ENCODE measurements at regions not wholly inside any gene's neighbourhood (a gene's known extent, or its start where the extent isn't known, plus 50 kb on each side); places are given as distances from the start of the nearest gene placed in this dataset.

GRCh38 chr1:199287206-199287605 is 648.4 kb downstream of the PTPRC start:
- ATAC-seq (no peak), DNase-seq (no peak)

DNA sequence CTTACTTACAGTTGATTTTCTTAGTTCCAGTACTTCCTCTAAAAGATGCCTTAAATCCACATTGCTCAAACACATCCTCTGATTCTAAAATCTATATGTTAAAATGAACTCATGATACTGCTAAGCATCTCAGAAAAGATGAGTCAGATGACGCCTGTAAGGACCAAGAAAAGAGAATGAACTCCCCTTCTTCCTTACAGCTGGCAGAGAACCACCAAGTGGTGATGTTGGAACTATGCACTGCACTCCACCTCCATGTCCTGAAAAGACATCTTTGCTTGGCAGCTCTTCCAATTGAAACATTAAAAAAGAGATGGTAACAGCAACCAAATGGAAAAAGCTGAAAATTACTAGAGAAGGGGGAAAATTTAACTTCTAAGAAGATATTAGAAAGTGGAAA is 648.8 kb downstream of the PTPRC start:
- ATAC-seq: peak; percentile 76
- no peak for DNase-seq

DNA sequence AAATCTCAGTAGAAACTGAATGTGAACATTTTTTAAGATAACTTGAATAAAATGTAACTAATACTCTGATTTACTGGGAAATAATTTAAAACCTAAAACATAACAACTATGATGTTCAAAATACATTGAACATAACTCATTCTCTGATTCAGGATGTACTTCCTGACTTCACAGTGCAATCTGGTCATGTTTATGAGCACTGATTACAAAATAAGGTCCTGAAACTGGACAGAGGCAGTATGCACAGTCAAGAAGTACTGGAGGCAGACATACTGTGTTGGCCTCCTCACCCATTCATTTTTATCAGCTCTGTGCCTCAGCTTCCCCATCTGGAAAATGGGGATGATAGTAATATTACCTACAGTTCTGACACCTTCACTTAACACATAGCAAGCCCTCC is 651.3 kb downstream of the PTPRC start:
- DNase-seq: no peak
- no peak for ATAC-seq

GRCh38 chr1:199291022-199291740 is 652.3 kb downstream of the PTPRC start:
- ATAC-seq (no peak), DNase-seq (no peak)

DNA sequence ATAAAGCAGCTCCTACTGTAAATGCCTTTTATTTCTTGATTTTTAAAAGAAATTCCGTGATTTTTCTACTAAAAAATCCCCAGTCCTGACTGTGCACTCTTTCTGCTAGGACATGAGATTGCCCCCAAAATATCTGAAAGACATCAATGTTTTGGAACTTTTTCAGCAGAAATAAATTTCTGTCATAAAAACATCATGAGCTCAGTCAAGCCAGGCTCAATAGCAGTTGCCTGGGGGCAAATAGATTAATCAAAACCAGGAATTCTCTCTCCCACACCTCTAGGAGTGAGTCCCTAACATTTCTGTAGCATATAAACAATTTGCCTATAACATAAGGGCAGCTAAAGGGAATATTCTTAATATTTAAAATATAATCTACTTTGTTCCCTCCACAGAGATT is 654.1 kb downstream of the PTPRC start:
- no peak for ATAC-seq
- DNase-seq: no peak

DNA sequence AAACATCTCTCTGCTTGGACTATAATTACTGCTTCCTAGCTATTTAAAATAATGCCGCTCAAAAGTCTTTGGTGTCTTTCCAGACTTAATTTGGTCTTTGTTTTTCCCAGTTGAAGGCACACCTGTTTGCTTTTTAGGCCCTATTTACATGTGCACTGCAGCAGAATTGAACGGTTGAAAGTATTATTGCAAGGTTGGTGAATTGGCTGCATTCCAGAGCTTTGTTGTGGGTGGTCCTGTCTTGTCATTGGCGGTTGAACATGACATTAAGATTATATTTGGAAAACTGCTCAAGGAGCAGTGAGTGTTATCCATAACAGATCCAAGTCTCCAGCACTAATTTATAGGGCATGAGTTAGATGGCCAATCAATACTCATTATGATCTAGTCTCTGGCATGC is 656.3 kb downstream of the PTPRC start:
- ATAC-seq (no peak), DNase-seq (no peak)

GRCh38 chr1:199297174-199297573 is 658.3 kb downstream of the PTPRC start:
- ATAC-seq (no peak), DNase-seq (no peak)

DNA sequence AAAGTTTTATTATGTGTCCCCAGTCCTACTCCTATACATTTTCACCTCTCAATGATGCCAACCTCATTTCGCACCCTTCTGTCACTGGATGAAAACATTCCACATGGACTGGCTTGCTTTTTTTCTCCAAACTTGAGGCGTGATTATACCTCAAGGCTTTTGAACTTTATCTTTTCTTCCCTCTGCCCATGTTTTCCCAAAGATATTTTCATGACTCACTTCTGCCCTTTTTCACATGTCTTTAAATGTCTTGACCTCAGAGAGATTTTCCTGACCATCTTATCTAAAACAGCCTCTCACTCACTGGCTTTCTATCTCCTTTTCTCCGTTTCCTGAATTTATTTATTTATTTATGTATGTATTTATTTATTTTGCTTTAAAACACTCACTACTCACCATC is 659.0 kb downstream of the PTPRC start:
- ATAC-seq: no peak
- DNase-seq: no peak

- no peak for DNase-seq
- ATAC-seq: no peak
Observed at GRCh38 chr1:199298825-199299224, 660.0 kb downstream of the PTPRC start.

DNA sequence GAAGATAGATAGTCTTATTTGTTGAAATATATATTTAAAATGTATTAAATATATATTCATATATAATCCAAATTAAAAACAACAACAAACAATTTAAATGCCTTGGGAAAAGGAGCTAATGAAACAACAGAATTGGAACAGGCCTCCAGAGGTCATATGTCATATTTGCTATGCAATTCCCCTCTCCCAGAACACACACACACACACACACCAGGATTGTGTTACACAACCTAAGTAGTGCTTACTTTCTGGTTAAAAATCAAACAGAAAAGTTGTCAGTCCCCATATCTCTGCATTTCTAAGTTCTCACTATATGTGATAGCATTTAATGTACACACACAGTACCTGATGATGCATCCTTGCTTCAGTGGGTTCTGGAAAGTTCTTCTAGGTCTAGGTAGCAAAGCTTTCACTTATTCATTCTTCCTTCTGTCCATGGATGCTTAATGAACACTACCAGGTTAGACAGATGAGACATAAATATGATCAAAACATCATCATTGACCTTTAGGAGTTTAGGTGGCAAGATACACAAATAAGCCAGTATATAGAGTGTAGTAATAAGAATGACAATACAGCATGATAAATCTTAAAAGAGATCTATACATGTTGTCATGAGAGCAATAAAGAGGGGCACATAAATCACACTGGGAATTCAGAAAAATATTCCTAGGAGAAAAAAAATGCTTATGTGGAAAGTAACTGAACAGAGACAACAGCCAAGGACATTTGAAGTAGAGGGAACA is 662.8 kb downstream of the PTPRC start:
- peak; percentile 26 for ATAC-seq
- no peak for DNase-seq

DNA sequence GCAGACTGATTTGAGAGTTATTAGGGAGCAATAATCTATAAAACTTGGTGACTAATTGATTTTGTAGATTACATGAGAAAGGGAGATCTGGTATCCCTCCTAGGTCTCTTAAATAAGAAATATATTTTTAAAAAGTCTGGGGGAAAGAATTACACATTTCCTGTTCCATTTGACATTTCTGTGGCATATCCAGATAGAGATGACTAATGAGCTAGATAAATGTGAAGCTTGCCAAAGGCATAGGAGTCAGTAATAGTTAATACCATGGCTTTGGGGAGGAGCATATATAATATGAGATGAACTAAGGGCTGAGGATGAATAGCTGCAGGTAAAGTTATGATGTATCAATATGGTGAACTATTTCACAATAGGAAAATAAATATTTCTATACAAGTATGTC is 663.7 kb downstream of the PTPRC start:
- DNase-seq: no peak
- ATAC-seq: peak; percentile 91

- DNase-seq: peak; percentile 10
- ATAC-seq: peak; percentile 17
Observed at GRCh38 chr1:199303035-199303434, 664.2 kb downstream of the PTPRC start.

- no peak for DNase-seq
- no peak for ATAC-seq
Observed at GRCh38 chr1:199305053-199305452, 666.2 kb downstream of the PTPRC start.

DNA sequence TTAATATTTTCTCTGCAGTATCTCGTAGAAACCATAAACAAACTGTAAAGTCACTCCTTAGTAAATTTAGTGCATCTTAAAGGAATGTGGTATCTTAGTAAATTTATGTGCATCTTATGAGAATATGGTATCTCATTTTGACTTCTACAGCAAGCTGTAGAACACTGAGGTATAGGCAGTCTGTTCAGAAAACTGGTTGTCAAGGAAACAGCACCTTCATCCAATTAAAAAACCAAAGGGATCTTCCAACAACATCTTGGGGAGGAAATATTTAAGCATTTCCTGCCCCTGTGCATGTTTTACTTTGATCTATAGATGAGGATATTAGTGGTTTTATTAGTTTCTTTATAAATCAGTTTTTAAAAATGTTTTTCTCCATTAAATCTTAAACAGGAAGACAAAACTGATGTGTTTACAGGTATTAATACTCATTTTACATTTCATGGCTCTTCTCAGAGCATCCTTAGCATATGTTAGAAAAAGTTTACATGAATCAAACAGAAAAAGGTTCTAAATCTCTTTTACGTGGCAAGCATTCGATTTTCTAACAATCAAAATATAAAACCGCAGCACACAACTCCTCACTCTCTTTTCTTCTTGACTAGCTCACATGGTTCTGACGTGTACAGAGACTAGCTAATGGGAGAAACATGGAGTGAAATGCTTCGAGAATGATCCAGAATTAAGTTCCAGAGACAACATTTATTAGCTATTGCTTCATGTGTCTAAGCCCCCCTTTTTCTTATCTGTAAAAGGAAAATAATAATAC is 668.8 kb downstream of the PTPRC start:
- no peak for ATAC-seq

DNA sequence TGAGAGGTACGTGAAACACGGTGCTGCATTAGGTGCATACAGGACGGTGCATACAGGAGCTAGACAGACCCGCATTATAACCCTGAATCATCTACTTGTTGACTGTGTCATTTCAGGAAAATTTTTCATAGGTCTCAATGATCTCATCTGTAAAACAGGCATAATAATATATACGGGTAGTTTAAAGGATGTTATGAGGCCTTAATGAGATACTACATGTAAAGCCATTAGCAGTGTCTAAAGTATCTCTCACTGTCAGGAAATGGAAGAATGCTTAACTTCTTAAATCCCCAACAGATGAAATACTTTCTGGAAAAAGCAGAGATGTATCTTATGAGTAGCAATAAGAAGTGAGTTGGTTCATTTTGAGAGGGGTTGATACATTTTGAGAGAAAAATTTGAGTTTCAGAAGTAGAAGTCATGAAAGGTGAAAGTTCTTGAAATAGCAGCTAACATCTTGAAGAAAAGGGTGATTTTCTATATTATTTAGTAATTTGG is 669.6 kb downstream of the PTPRC start:
- DNase-seq (no peak), ATAC-seq (peak; percentile 78)

More for the DNA sequence above, 668.8 kb downstream of the PTPRC start:
- no peak for DNase-seq

DNA sequence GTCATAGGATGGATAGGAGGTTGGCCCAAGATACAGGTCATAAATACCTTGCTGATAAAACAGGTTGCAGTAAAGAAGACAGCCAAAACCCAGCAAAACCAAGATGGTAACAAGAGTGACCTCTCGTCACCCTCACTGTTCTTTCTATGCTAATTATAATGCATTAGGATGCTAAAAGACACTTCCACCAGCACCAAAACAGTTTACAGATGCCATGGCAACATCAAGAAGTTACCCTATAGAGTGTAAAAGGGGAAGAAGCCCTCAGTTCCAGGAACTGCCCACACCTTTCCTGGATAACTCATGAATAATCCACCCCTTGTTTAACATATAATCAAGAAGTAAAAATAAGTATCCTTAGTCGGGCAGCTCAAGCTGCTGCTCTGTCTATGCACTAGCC is 671.9 kb downstream of the PTPRC start:
- DNase-seq (no peak), ATAC-seq (no peak)

GRCh38 chr1:199311478-199312262 is 672.8 kb downstream of the PTPRC start:
- ATAC-seq: no peak
- DNase-seq: no peak

DNA sequence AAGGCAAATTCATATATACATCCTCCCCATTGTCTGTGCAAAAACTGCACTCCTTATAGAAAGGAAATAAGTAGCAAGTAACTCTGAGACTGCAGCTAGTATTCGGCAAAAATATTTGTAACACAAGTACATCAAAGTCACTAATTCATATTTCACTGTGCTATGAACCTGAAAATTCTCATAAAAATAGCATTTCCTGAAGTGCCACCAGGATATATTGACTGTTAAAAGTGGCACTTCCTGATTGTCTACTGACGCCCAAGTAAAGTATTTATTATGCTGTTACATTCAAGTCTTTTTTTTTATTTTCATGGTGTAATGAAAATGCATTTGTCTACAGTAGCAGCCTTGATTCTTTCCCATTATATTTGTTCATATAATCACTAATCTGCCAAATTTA is 673.8 kb downstream of the PTPRC start:
- no peak for ATAC-seq
- no peak for DNase-seq

DNA sequence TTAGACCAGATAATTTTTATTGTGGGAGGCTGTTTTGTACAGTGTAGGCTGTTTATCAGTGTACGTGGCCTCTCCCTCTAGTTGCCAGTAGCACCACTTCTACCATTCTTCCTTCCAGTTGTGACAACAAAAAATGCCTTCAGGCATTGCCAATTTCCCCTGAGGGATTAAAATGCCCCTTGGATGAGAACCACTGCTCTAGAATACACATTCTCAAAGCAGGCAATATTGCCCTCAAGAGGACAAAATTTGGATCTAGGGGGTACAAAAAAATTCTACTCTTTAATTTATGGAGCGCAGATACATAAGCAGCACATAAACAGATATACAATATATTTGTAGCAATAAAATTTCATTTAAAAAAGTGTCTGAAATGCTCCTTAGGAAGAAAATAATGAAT is 674.6 kb downstream of the PTPRC start:
- ATAC-seq (no peak), DNase-seq (no peak)

DNA sequence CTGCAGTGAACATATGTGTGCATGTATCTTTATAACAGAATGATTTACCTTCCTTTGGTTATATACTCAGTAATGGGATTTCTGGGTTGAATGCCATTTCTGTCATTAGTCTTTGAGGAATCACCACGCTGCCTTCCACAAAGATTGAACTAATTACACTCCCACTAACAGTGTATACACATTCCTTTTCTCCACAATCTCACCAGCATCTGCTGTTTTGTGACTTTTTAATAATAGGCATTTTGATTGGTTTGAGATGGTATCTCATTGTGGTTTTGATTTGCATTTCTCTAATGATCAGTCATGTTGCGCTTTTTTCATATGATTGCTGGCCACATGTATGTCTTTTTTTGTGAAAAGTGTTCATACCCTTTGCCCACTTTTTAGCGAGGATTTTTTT is 680.5 kb downstream of the PTPRC start:
- DNase-seq: no peak
- ATAC-seq: no peak

- DNase-seq: no peak
- ATAC-seq: no peak
Observed at GRCh38 chr1:199322278-199322677, 683.4 kb downstream of the PTPRC start.

- DNase-seq (no peak), ATAC-seq (no peak)
Observed at GRCh38 chr1:199333180-199333579, 694.3 kb upstream of the NR5A2 start.
